ENCODE measurements at regions not wholly inside any gene's neighbourhood (a gene's known extent, or its start where the extent isn't known, plus 50 kb on each side); places are given as distances from the start of the nearest gene placed in this dataset.

GRCh38 chr2:188187726-188188125, 103.9 kb upstream of the GULP1 start:
- Mint-ChIP-seq H3K9me3 (no peaks in the 10 kb centered on the region), H3K27ac (no peak overlapping the region), H3K27me3 (no peaks in the 10 kb centered on the region), H3K4me3 (no peak overlapping the region), H3K36me3 (ENCODE audit: low read depth) (no peaks in the 10 kb centered on the region), H3K4me1 (no peaks in the 10 kb centered on the region)
- ChIA-PET POLR2A (no interaction called here), CTCF (no interaction called here)
- DNase-seq, result no peak
- no peak for ATAC-seq (ENCODE audit: low read depth)
- intact Hi-C loops (cut with micrococcal nuclease), result no loop called here
- TF ChIP-seq, protein P1, sequence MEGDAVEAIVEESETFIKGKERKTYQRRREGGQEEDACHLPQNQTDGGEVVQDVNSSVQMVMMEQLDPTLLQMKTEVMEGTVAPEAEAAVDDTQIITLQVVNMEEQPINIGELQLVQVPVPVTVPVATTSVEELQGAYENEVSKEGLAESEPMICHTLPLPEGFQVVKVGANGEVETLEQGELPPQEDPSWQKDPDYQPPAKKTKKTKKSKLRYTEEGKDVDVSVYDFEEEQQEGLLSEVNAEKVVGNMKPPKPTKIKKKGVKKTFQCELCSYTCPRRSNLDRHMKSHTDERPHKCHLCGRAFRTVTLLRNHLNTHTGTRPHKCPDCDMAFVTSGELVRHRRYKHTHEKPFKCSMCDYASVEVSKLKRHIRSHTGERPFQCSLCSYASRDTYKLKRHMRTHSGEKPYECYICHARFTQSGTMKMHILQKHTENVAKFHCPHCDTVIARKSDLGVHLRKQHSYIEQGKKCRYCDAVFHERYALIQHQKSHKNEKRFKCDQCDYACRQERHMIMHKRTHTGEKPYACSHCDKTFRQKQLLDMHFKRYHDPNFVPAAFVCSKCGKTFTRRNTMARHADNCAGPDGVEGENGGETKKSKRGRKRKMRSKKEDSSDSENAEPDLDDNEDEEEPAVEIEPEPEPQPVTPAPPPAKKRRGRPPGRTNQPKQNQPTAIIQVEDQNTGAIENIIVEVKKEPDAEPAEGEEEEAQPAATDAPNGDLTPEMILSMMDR (IDR thresholded peaks at IDR 0.05), result no peak

DNA sequence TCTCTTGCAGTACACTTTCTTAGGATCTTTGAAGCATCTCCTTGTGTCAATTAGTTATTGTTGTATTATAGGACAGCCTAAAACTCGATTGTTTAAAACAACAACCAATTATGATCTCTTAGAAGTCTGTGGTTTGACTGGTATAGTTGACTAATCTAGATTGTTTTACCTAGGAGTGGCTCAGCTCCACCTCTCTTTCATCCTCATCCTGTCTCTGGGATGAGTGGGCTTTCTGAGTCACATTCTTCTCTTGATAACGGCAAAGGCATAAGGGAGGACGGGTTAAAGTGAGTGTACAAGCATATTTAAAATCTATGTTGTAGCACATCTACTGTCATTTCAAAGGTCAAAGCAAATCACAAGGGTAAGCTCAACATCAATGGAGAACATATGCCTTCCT, 102.3 kb upstream of the GULP1 start:
- POLR2A ChIA-PET, result no interaction called here
- DNase-seq (no peak), ATAC-seq (ENCODE audit: low read depth) (no peak)
- no peaks in the 10 kb centered on the region for H3K36me3 Mint-ChIP-seq (ENCODE audit: low read depth)
- H3K9me3 Mint-ChIP-seq, result no peaks in the 10 kb centered on the region
- TF ChIP-seq, protein P1 (IDR thresholded peaks at IDR 0.05), result no peak
- no peak overlapping the region for H3K27ac Mint-ChIP-seq
- intact Hi-C loops (cut with micrococcal nuclease), result no loop called here
- CTCF ChIA-PET, result no interaction called here
- H3K4me3 Mint-ChIP-seq, result no peak overlapping the region
- no peaks in the 10 kb centered on the region for H3K4me1 Mint-ChIP-seq
- H3K27me3 Mint-ChIP-seq, result no peaks in the 10 kb centered on the region

DNA sequence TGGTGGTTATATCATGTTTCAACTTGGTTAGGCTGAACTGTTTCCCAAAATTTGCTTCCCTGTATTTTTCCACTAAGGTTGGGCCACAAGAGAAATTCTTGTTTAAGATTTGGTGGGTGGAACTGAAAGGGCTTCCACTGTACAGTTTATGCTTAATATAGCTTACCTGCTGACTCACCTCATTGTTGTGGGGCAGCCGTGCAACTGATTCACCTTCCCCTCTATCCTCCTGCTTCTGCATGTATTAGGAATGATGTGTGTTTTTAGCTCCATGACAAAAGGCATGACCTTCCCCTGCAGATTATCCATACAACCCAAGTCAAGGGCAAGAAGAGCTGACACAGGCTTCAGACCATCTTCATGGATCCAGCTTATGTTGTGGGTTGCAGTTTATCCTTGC, 98.4 kb upstream of the GULP1 start:
- no peaks in the 10 kb centered on the region for H3K9me3 Mint-ChIP-seq
- no peak overlapping the region for H3K4me3 Mint-ChIP-seq

DNA sequence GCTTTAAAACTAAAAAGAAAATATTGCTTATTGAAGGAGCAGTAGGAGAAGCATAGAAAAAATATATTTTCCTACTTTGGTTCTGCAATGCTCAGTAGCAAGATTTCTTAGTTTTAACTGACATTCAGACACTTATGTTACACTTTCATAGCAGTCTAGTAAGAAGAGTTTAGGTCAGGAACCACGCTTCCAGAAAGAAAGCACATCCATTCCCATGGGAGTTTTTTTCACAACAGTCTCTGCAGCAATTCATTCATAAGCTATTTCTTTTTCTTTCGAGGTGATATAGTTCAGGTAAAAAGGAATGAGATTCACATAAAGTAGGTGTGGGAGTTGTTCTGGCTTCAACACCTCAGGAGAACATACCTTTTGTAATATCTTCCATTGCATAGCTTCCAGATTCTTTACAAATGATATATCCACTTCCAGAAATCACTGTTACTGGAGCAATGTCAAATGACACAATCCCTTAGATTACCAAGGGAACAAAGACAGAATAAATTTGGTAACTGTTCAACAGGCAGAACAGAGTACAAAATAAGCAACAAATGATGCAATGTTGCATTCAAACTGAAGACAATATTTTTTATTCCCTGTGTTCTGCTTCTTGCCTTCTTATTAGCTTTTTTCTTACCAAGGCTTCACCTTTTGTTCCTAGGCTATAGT, 95.2 kb upstream of the GULP1 start:
- H3K36me3 Mint-ChIP-seq (ENCODE audit: low read depth), result no peaks in the 10 kb centered on the region
- no peak for DNase-seq
- ATAC-seq (ENCODE audit: low read depth), result no peak

More for the DNA sequence above, 98.4 kb upstream of the GULP1 start:
- ChIA-PET POLR2A (no interaction called here), CTCF (no interaction called here)
- intact Hi-C loops (cut with micrococcal nuclease), result no loop called here
- ATAC-seq (ENCODE audit: low read depth) (no peak), DNase-seq (no peak)
- TF ChIP-seq, protein P1 (IDR thresholded peaks at IDR 0.05), result no peak
- Mint-ChIP-seq H3K27me3 (no peaks in the 10 kb centered on the region), H3K27ac (no peak overlapping the region), H3K4me1 (no peaks in the 10 kb centered on the region), H3K36me3 (ENCODE audit: low read depth) (no peaks in the 10 kb centered on the region)

GRCh38 chr2:188199716-188200128, 92.0 kb upstream of the GULP1 start:
- Mint-ChIP-seq H3K4me1 (no peaks in the 10 kb centered on the region), H3K9me3 (no peaks in the 10 kb centered on the region), H3K27me3 (no peaks in the 10 kb centered on the region), H3K4me3 (no peak overlapping the region), H3K27ac (no peak overlapping the region), H3K36me3 (ENCODE audit: low read depth) (no peaks in the 10 kb centered on the region)
- ChIA-PET CTCF (no interaction called here), POLR2A (no interaction called here)
- DNase-seq, result no peak
- intact Hi-C loops (cut with micrococcal nuclease), result no loop called here
- TF ChIP-seq, protein P1 (IDR thresholded peaks at IDR 0.05), result no peak
- no peak for ATAC-seq (ENCODE audit: low read depth)

More for the DNA sequence above, 95.2 kb upstream of the GULP1 start:
- no peaks in the 10 kb centered on the region for H3K9me3 Mint-ChIP-seq
- intact Hi-C loops (cut with micrococcal nuclease), result no loop called here
- no peaks in the 10 kb centered on the region for H3K27me3 Mint-ChIP-seq
- TF ChIP-seq, protein P1 (IDR thresholded peaks at IDR 0.05), result no peak
- no peak overlapping the region for H3K4me3 Mint-ChIP-seq
- no peaks in the 10 kb centered on the region for H3K4me1 Mint-ChIP-seq
- no peak overlapping the region for H3K27ac Mint-ChIP-seq
- ChIA-PET CTCF (no interaction called here), POLR2A (no interaction called here)
